H9 (cell line): ENCODE measurements at regions not wholly inside any gene's neighbourhood (a gene's known extent, or its start where the extent isn't known, plus 50 kb on each side); places are given as distances from the start of the nearest gene placed in this dataset.

Source experiments
- DNase-seq: peaks from one replicate; pipeline ENCODE4 v3.0.0-alpha.2; 2017
- H2AFZ ChIP-seq: one replicate; pipeline ENCODE4 v1.6.1; 2013; ENCODE audit warnings: mild to moderate bottlenecking, low read length, control low read depth, moderate library complexity
- H2AK5ac ChIP-seq: 2 replicates; pipeline ENCODE4 v1.6.1; 2013; ENCODE audit warnings: low read length, control low read depth, mixed read lengths; ENCODE audit not compliant: insufficient read length
- H2BK120ac ChIP-seq: one replicate; pipeline ENCODE4 v1.6.1; 2013; ENCODE audit warnings: low read depth, mild to moderate bottlenecking, low read length, control low read depth, inconsistent platforms; ENCODE audit not compliant: poor library complexity, severe bottlenecking
- H2BK12ac ChIP-seq: 2 replicates; pipeline ENCODE4 v1.6.1; 2013; ENCODE audit warnings: low read length, control low read depth, mixed read lengths, low read depth; ENCODE audit not compliant: insufficient read length
- H2BK15ac ChIP-seq: 2 replicates; pipeline ENCODE4 v1.6.1; 2013; ENCODE audit warnings: low read depth, low read length, control low read depth
- H2BK20ac ChIP-seq: one replicate; pipeline ENCODE4 v1.6.1; 2013; ENCODE audit warnings: low read depth, mild to moderate bottlenecking, low read length, control low read depth, inconsistent platforms; ENCODE audit not compliant: poor library complexity, severe bottlenecking
- H2BK5ac ChIP-seq: 2 replicates; pipeline ENCODE4 v1.6.1; 2013; ENCODE audit warnings: low read length, control low read depth, mixed read lengths; ENCODE audit not compliant: insufficient read length
- H3K14ac ChIP-seq: 2 replicates; pipeline ENCODE4 v1.6.1; 2013; ENCODE audit warnings: low read length, control low read depth; ENCODE audit not compliant: insufficient read depth
- H3K18ac ChIP-seq: 2 replicates; pipeline ENCODE4 v1.6.1; 2013; ENCODE audit warnings: low read depth, mild to moderate bottlenecking, mixed read lengths, low read length, control low read depth; ENCODE audit not compliant: insufficient read length
- H3K23ac ChIP-seq: 2 replicates; pipeline ENCODE4 v1.6.1; 2013; ENCODE audit warnings: low read length, control low read depth, mixed read lengths, low read depth; ENCODE audit not compliant: insufficient read length
- H3K23me2 ChIP-seq: 2 replicates; pipeline ENCODE4 v1.6.1; 2013; ENCODE audit warnings: low read depth, mild to moderate bottlenecking, mixed read lengths, low read length, control low read depth; ENCODE audit not compliant: insufficient read length, poor library complexity, severe bottlenecking
- H3K27ac ChIP-seq: 2 replicates; pipeline ENCODE4 v1.5.1; 2013; ENCODE audit warnings: low read length, control low read depth, mixed read lengths, low read depth; ENCODE audit not compliant: insufficient read length
- H3K27me3 ChIP-seq: 2 replicates; pipeline ENCODE4 v1.6.1; 2013; ENCODE audit warnings: low read length, control low read depth, inconsistent platforms; ENCODE audit not compliant: insufficient read depth
- H3K4ac ChIP-seq: 2 replicates; pipeline ENCODE4 v1.6.1; 2013; ENCODE audit warnings: low read depth, mild to moderate bottlenecking, control low read depth, inconsistent platforms, low read length, moderate library complexity
- H3K4me1 ChIP-seq: 2 replicates; pipeline ENCODE4 v1.6.1; 2013; ENCODE audit warnings: low read length, control low read depth, inconsistent platforms; ENCODE audit not compliant: insufficient read depth
- H3K4me2 ChIP-seq: 2 replicates; pipeline ENCODE4 v1.6.1; 2013; ENCODE audit warnings: low read length, control low read depth, mixed read lengths; ENCODE audit not compliant: insufficient read length, insufficient read depth
- H3K56ac ChIP-seq: 2 replicates; pipeline ENCODE4 v1.6.1; 2013; ENCODE audit warnings: low read depth, mild to moderate bottlenecking, mixed read lengths, low read length, control low read depth; ENCODE audit not compliant: insufficient read length
- H3K79me1 ChIP-seq: 2 replicates; pipeline ENCODE4 v1.6.1; 2013; ENCODE audit warnings: low read depth, mild to moderate bottlenecking, moderate library complexity, low read length, control low read depth, inconsistent platforms; ENCODE audit not compliant: insufficient read depth, poor library complexity, severe bottlenecking
- H3K79me2 ChIP-seq: 2 replicates; pipeline ENCODE4 v1.6.1; 2013; ENCODE audit warnings: low read length, control low read depth, inconsistent platforms; ENCODE audit not compliant: insufficient read depth
- H3K9ac ChIP-seq: 2 replicates; pipeline ENCODE4 v1.6.1; 2013; ENCODE audit warnings: low read length, control low read depth, mixed read lengths; ENCODE audit not compliant: insufficient read length; ENCODE audit errors: extremely low read depth
- H3K9me3 ChIP-seq: one replicate; pipeline ENCODE4 v1.6.1; 2013; ENCODE audit warnings: low read depth, low read length, inconsistent platforms; ENCODE audit not compliant: control insufficient read depth
- H3T11ph ChIP-seq: one replicate; pipeline ENCODE4 v1.6.1; 2013; ENCODE audit warnings: mild to moderate bottlenecking, low read length, control low read depth, inconsistent platforms
- H4K20me1 ChIP-seq: one replicate; pipeline ENCODE4 v1.6.1; 2013; ENCODE audit not compliant: control insufficient read depth, insufficient read length, insufficient read depth
- H4K5ac ChIP-seq: 2 replicates; pipeline ENCODE4 v1.6.1; 2013; ENCODE audit warnings: low read depth, mild to moderate bottlenecking, mixed read lengths, low read length, control low read depth; ENCODE audit not compliant: insufficient read length
- H4K8ac ChIP-seq: replicated peaks from 2 replicates; pipeline ENCODE4 v1.6.1; 2013; ENCODE audit warnings: low read length, control low read depth, mixed read lengths, low read depth; ENCODE audit not compliant: insufficient read length
- H4K91ac ChIP-seq: 2 replicates; pipeline ENCODE4 v1.6.1; 2013; ENCODE audit warnings: low read depth, mild to moderate bottlenecking, moderate library complexity, mixed read lengths, low read length, control low read depth; ENCODE audit not compliant: insufficient read length
- H3K27ac Mint-ChIP-seq, 3 experiments: 2 replicates in 2 of 3; 3 replicates in 1 of 3; pipeline ENCODE4 v1.8.0; 2020 to 2021; ENCODE audit warnings: mixed read lengths in 3 of 3, mild to moderate bottlenecking in 1 of 3, moderate library complexity in 1 of 3
- H3K27me3 Mint-ChIP-seq: 2 replicates; pipeline ENCODE4 v1.8.0; 2021; ENCODE audit warnings: low read depth, mild to moderate bottlenecking, moderate library complexity, mixed read lengths
- H3K36me3 Mint-ChIP-seq, 3 experiments: 2 replicates in 2 of 3; 3 replicates in 1 of 3; pipeline ENCODE4 v1.8.0; 2020 to 2021; ENCODE audit warnings: low read depth in 3 of 3, mixed read lengths in 3 of 3; ENCODE audit not compliant: insufficient read depth in 1 of 3
- H3K4me1 Mint-ChIP-seq, 2 experiments: 2 replicates each; pipeline ENCODE4 v1.8.0; 2020; ENCODE audit warnings: mixed read lengths in 2 of 2
- H3K4me3 Mint-ChIP-seq, 2 experiments: 2 replicates in 1 of 2; 3 replicates in 1 of 2; pipeline ENCODE4 v1.8.0; 2020 to 2021; ENCODE audit warnings: mild to moderate bottlenecking in 2 of 2, mixed read lengths in 2 of 2, moderate library complexity in 1 of 2
- H3K9me3 Mint-ChIP-seq, 2 experiments: 2 replicates in 1 of 2; 3 replicates in 1 of 2; pipeline ENCODE4 v1.8.0; 2020; ENCODE audit warnings: mild to moderate bottlenecking in 2 of 2, mixed read lengths in 2 of 2, moderate library complexity in 1 of 2
- CTCF ChIP-seq: fragments of 200-600 bp; sonication (generic); conservative IDR thresholded peaks from 3 replicates; pipeline ENCODE4 v1.8.0; 2021; ENCODE audit warnings: antibody characterized with exemption, mild to moderate bottlenecking
- WGBS: extraction: QIAGEN DNeasy Blood & Tissue Kit; methylation state at CpG from one replicate; pipeline ENCODE4 v1.1.7; 2013; ENCODE audit warnings: missing lambda C conversion rate, low lambda C conversion rate, mixed read lengths; ENCODE audit not compliant: insufficient read length; ENCODE audit errors: extremely low coverage; 5-methylcytosine and 5-hydroxymethylcytosine counted together

- WGBS: no CpG with 5 or more reads among the region's 3 CpGs
- no peak overlapping the region for H2BK15ac ChIP-seq
Measured at GRCh38 chr3:159840703-159841299, 147.8 kb upstream of the IL12A start.

More at GRCh38 chr3:159840703-159841299, 147.8 kb upstream of the IL12A start:
- Histone ChIP-seq H4K5ac (no peak overlapping the region), H4K20me1 (no peaks in the 10 kb centered on the region), H3K18ac (no peak overlapping the region), H4K91ac (no peak overlapping the region), H2AK5ac (no peak overlapping the region), H2BK120ac (no peak overlapping the region), H3K4ac (no peak overlapping the region), H3K27me3 (no peaks in the 10 kb centered on the region), H3T11ph (no peak overlapping the region), H2BK5ac (no peak overlapping the region), H3K79me1 (no peaks in the 10 kb centered on the region), H2AFZ (no peak overlapping the region), H2BK20ac (no peak overlapping the region), H3K9me3 (no peaks in the 10 kb centered on the region), H3K9ac (no peak overlapping the region), H4K8ac (no peak overlapping the region), H3K79me2 (no peaks in the 10 kb centered on the region; the same call in 1 of the 2 replicates), H3K4me1 (no peaks in the 10 kb centered on the region; the same call in 1 of the 2 replicates), H3K23me2 (peaks cover 5% of the 10 kb centered on the region), H3K56ac (no peak overlapping the region), H3K27ac (no peak overlapping the region), H2BK12ac (no peak overlapping the region), H3K23ac (no peak overlapping the region), H3K14ac (no peak overlapping the region), H3K4me2 (peak overlapping the region; percentile 57)
- Mint-ChIP-seq H3K27me3 (no peaks in the 10 kb centered on the region), H3K4me3 (peak overlapping the region; percentile 71 to 84), H3K9me3 (no peaks in the 10 kb centered on the region; a peak in 1 of 5 replicates), H3K36me3 (peaks cover 0 to 3% (median 0%) of the 10 kb centered on the region in 3 experiments; a peak in 2 of 7 replicates), H3K4me1 (peaks cover 22 to 32% of the 10 kb centered on the region in 2 experiments), H3K27ac (no peak overlapping the region; a peak in 1 of 7 replicates)
- TF ChIP-seq CTCF: no peak
- no peak for DNase-seq
